ENCODE measurements at regions not wholly inside any gene's neighbourhood (a gene's known extent, or its start where the extent isn't known, plus 50 kb on each side); places are given as distances from the start of the nearest gene placed in this dataset.

DNA sequence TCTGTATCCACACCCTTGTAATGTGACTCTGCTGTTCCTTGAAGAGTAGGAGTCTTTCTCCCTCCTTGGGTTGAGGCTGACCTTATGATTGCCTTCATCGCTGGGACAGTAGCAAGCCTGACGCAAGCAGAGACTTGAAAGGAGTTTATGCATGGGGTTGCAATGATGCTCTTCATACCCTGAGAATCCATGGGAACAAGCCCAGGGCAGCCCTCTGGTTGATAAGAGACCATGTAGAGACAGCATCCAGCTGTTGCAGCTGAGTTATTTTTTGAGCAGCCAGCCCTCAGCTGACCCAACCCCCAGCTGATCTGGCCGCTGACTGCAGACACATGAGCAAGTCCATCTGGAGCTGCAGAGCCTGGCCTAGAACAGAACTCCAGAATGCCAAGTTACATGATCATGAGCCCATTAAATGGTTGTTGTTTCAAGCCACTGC lies 60.6 kb upstream of the ARNT2 start:
- TF ChIP-seq CTCF (IDR thresholded peaks at IDR 0.05; ENCODE audit: low read depth, low read length) (no peak), EZH2phosphoT487 (IDR thresholded peaks at IDR 0.05; ENCODE audit: low read depth) (no peak)
- Histone ChIP-seq H3K9me3 (ENCODE audit: insufficient read depth, low read length) (no peaks in the 10 kb centered on the region), H3K9ac (ENCODE audit: low read length) (no peak overlapping the region), H2AFZ (ENCODE audit: low read depth, low read length) (no peak overlapping the region), H3K27me3 (ENCODE audit: low read depth, low read length) (peaks cover 48% of the 10 kb centered on the region), H4K20me1 (ENCODE audit: insufficient read depth, low read length) (no peaks in the 10 kb centered on the region), H3K27ac (ENCODE audit: low read length) (no peak overlapping the region), H3K79me2 (ENCODE audit: low read length) (no peaks in the 10 kb centered on the region), H3K4me2 (ENCODE audit: low read length) (no peak overlapping the region), H3K4me1 (ENCODE audit: low read length) (no peaks in the 10 kb centered on the region), H3K36me3 (replicated peaks; ENCODE audit: low read depth, low read length) (no peaks in the 10 kb centered on the region), H3K4me3 (ENCODE audit: low read length) (no peak overlapping the region)

DNA sequence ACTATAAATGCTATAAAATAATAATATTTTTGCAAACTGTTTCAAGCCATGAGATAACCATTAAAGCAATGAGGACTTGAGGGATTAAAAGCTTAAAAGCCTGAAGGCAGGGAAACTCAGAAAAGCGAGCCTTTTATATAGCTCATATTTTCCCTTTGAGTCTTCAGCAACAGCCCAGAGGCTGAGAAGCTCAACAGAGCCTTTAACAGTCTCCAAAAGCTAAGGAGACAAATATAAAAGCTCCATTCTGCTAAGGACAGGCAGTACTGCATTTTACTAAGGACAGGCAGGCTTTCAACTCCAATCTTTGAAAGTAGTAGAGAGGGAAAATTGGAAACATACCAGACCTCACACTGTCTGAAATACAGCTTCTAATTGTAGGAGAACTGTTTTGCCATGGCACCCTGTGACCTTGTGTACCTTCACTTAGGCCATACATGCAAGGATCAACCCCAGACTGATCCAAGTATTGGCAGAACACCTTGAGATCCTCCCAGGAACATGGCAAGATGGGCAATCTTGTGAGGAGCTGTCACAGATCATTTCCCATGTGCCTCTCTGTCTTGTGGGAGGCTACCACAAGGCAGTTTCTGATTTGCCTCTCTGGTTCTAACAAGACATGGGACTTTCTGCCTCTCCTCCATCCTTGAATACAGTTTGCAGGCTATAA lies 53.1 kb upstream of the ARNT2 start:
- peaks cover 58% of the 10 kb centered on the region for H3K27me3 ChIP-seq (ENCODE audit: low read depth, low read length)
- H3K27ac ChIP-seq (ENCODE audit: low read length): no peak overlapping the region
- no peaks in the 10 kb centered on the region for H3K9me3 ChIP-seq (ENCODE audit: insufficient read depth, low read length)
- no peaks in the 10 kb centered on the region for H4K20me1 ChIP-seq (ENCODE audit: insufficient read depth, low read length)
- no peak overlapping the region for H3K4me2 ChIP-seq (ENCODE audit: low read length)
- no peaks in the 10 kb centered on the region for H3K36me3 ChIP-seq (replicated peaks; ENCODE audit: low read depth, low read length)
- H3K4me3 ChIP-seq (ENCODE audit: low read length): no peak overlapping the region
- no peak overlapping the region for H2AFZ ChIP-seq (ENCODE audit: low read depth, low read length)
- no peak for TF ChIP-seq CTCF (IDR thresholded peaks at IDR 0.05; ENCODE audit: low read depth, low read length)
- no peak for TF ChIP-seq EZH2phosphoT487 (IDR thresholded peaks at IDR 0.05; ENCODE audit: low read depth)
- H3K79me2 ChIP-seq (ENCODE audit: low read length): no peaks in the 10 kb centered on the region
- no peaks in the 10 kb centered on the region for H3K4me1 ChIP-seq (ENCODE audit: low read length)
- H3K9ac ChIP-seq (ENCODE audit: low read length): no peak overlapping the region
